Bronchial epithelial cell (primary cell): ENCODE measurements at regions not wholly inside any gene's neighbourhood (a gene's known extent, or its start where the extent isn't known, plus 50 kb on each side); places are given as distances from the start of the nearest gene placed in this dataset.

Experiments
- DNase-seq: peaks from one replicate; pipeline ENCODE4 v3.0.0-alpha.2; 2010; ENCODE audit warnings: low read depth
- FAIRE-seq: peaks from 2 replicates; lab custom pipeline; 2011; peaks lifted over from hg19 to GRCh38; lab: Jason Lieb, UNC
- H3K27me3 ChIP-seq: 2 replicates; pipeline ENCODE4 v1.5.1; 2011; ENCODE audit warnings: low read length; ENCODE audit not compliant: control insufficient read depth, insufficient read depth
- H3K36me3 ChIP-seq: 2 replicates; pipeline ENCODE4 v1.5.1; 2011; ENCODE audit warnings: low read length; ENCODE audit not compliant: control insufficient read depth, insufficient read depth
- H3K4me3 ChIP-seq: 2 replicates; pipeline ENCODE4 v1.5.1; 2011; ENCODE audit warnings: mild to moderate bottlenecking, low read depth, low read length, control low read depth
- TF ChIP-seq, protein P1 (sequence below): IDR thresholded peaks from 2 replicates; pipeline ENCODE4 v1.5.1; 2011; ENCODE audit warnings: mild to moderate bottlenecking, moderate library complexity, low read length, control low read depth, inconsistent platforms; ENCODE audit not compliant: insufficient read depth, severe bottlenecking

- no peak for DNase-seq
- Histone ChIP-seq H3K27me3 (no peaks in the 10 kb centered on the region), H3K36me3 (no peaks in the 10 kb centered on the region), H3K4me3 (no peak overlapping the region)
- TF ChIP-seq, protein P1, sequence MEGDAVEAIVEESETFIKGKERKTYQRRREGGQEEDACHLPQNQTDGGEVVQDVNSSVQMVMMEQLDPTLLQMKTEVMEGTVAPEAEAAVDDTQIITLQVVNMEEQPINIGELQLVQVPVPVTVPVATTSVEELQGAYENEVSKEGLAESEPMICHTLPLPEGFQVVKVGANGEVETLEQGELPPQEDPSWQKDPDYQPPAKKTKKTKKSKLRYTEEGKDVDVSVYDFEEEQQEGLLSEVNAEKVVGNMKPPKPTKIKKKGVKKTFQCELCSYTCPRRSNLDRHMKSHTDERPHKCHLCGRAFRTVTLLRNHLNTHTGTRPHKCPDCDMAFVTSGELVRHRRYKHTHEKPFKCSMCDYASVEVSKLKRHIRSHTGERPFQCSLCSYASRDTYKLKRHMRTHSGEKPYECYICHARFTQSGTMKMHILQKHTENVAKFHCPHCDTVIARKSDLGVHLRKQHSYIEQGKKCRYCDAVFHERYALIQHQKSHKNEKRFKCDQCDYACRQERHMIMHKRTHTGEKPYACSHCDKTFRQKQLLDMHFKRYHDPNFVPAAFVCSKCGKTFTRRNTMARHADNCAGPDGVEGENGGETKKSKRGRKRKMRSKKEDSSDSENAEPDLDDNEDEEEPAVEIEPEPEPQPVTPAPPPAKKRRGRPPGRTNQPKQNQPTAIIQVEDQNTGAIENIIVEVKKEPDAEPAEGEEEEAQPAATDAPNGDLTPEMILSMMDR, result no peak
- FAIRE-seq, result no peak
These were observed 429.7 kb downstream of the RAP2B start for GRCh38 chr3:153591561-153592245.

DNA sequence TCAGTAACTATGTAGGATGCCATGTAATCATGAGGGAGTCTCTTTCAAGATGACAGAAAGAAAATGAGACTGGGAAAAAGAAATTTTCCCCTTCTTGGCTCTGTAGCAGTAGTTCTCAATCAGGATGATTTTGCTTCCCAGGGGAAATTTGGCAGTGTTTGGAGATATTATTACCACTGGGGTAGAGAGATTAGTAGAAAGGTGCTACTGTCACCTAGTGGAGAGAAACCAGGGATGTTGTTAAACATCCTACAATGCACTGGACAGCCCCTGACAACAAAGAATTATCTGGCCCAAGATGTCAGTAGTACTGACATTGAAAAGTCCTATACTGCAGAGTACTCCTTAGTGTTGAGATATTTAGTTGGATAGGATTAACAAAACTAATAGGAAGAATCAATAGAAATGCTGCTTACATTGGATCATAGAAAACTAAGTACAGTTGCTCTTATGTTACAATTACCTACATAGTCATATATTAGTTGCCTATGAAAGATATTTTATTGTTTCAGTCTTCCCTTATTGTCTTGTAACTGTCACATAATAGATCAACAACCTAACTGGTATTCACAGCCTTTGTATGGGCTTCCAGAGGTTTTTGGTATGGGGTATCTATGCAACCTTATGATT is 433.3 kb downstream of the RAP2B start:
- Histone ChIP-seq H3K4me3 (no peak overlapping the region), H3K36me3 (no peaks in the 10 kb centered on the region), H3K27me3 (no peaks in the 10 kb centered on the region)
- TF ChIP-seq, protein P1, result peak; percentile 76
- FAIRE-seq (no peak), DNase-seq (peak; percentile 58)

- FAIRE-seq (no peak), DNase-seq (no peak)
- Histone ChIP-seq H3K36me3 (no peaks in the 10 kb centered on the region), H3K4me3 (no peak overlapping the region), H3K27me3 (no peaks in the 10 kb centered on the region)
- TF ChIP-seq, protein P1, result no peak
These were observed 434.4 kb downstream of the RAP2B start for GRCh38 chr3:153596401-153596800.

GRCh38 chr3:153599685-153600084 is 437.7 kb downstream of the RAP2B start:
- TF ChIP-seq, protein P1, result no peak
- Histone ChIP-seq H3K36me3 (no peaks in the 10 kb centered on the region), H3K27me3 (no peaks in the 10 kb centered on the region), H3K4me3 (no peak overlapping the region)
- FAIRE-seq (no peak), DNase-seq (peak; percentile 57)

DNA sequence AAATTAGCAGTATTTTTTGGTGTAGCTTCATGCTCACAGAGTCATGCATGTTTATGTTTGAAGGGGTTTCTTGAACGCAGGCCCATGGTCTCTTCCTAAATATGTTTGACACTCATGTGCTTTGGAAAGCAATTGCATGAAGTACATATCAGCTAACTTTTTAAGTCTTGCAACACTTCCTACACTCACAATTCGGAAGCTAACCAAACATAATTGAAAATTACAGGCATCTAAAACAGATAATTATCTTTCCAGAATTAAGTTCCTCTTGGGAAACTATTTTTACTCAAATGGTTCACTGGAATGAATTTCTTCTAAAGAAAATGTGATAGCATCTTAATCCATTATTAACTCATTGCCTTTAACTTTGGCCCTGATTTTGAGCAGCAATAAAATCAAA is 438.9 kb downstream of the RAP2B start:
- DNase-seq (no peak), FAIRE-seq (no peak)
- Histone ChIP-seq H3K4me3 (no peak overlapping the region), H3K36me3 (no peaks in the 10 kb centered on the region), H3K27me3 (no peaks in the 10 kb centered on the region)
- TF ChIP-seq, protein P1, result no peak

DNA sequence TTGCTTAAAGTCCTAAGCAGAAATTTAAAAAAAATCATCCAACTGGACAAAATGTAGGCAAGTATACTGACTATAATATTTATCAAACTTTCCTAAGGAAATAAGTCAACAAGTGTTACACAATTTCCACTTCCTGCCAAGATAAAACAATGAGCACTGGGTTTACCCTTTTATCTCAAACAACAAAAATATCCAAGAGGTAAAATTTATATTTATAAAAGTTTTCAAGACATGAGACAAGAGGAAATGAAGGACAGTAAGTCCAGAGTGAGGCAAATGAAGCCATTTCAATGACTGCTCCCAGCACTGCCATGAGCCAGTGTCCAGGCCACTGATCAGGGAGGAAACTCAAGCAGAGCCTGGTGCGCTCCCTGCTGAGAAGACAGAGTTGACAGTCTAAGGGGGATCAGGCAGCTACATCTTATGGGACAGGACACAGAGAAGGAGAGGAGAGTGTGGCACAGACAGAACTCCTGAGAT is 439.4 kb downstream of the RAP2B start:
- FAIRE-seq (no peak), DNase-seq (peak; percentile 34)
- no peak overlapping the region for H3K4me3 ChIP-seq
- H3K36me3 ChIP-seq, result no peaks in the 10 kb centered on the region
- H3K27me3 ChIP-seq, result no peaks in the 10 kb centered on the region
- TF ChIP-seq, protein P1, result no peak
